HG03469 (cell line): ENCODE measurements at regions not wholly inside any gene's neighbourhood (a gene's known extent, or its start where the extent isn't known, plus 50 kb on each side); places are given as distances from the start of the nearest gene placed in this dataset.

Experiments
- ATAC-seq: cut with Tn5 transposase; IDR thresholded peaks from one replicate; pipeline ENCODE4 v1.9.1; 2021; ENCODE audit warnings: mild to moderate bottlenecking, moderate library complexity, moderate number of reproducible peaks; ENCODE audit not compliant: unreplicated experiment

DNA sequence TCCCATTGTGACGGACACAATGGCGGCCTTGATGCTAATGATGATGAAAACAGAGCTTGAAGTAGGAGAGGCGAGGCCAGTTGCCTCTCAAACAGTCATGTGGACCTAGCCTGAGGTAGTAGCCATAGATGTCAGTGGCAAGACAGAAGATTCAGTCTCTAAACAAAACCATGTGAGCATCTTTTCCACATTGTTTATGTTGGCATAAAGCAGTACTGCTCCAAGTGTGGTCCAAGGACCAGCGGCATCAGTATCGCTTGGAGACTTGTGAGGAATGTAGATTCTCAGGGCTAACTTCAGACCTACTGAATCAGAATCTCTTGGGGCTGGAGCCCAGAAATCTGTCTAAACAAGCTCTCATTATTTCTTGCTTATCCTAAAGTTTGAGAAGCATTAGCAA lies 312.8 kb upstream of the JAG1 start:
- ATAC-seq, result no peak

GRCh38 chr20:10987651-10988383 lies 314.0 kb upstream of the JAG1 start:
- no peak for ATAC-seq

- ATAC-seq, result no peak
Measured at GRCh38 chr20:10990625-10991382, 317.0 kb upstream of the JAG1 start.

DNA sequence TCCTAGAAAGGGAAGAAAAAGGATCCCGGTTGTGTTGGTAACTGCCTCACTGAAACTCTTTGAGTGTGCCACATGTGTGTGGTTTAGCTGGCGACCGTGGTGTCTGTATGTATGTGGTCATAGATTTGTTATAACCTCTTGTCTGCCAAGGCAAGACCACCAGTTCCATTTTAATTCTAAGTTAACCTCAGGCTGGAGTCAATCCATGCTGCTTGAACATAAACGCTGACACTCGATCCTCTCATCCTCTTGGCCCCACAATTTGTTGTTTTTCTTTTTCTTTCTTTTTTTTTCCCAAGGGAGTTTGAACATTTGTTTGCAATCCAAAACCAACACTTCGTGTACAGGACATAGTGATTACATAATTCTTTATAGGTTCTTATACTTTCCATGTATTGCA lies 318.9 kb upstream of the JAG1 start:
- no peak for ATAC-seq

DNA sequence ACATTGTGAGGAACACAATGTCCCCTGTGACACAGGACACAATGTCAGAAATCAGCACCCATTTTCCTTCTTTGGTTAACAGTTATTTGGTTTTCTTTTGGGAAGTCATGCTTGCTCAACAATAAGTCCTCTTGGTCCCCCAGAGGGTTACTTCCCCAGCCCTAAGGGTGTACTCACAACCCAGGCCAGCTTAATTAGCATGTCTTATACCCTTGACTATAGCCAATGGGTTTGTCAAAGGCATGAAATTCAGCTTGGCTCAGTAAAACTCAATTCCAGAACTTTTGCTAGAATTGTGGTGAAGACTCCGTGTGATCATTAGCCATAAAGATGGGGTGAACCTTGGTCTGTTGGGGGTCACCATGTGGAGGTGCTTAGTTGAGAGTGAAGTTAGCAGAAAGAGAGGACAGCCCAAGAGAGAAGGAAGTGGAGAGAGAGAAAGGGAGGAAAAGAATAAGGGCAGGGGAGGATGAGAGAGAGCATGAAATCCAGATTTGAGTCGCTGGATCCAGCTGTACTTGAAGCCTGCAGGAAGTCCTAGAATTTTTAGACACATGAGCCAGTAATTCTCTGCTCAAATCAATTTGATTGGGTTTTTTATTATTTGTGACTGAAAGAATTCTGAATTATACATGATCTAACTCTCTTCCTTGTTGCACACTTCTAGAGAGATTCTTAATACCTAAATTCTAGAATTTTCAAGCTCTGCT lies 321.3 kb upstream of the JAG1 start:
- ATAC-seq, result no peak

- no peak for ATAC-seq
Measured at GRCh38 chr20:10998476-10998875, 324.7 kb upstream of the JAG1 start.

- no peak for ATAC-seq
Measured at GRCh38 chr20:11000416-11000815, 326.6 kb upstream of the JAG1 start.

- no peak for ATAC-seq
Measured at GRCh38 chr20:11001302-11001701, 327.5 kb upstream of the JAG1 start.

DNA sequence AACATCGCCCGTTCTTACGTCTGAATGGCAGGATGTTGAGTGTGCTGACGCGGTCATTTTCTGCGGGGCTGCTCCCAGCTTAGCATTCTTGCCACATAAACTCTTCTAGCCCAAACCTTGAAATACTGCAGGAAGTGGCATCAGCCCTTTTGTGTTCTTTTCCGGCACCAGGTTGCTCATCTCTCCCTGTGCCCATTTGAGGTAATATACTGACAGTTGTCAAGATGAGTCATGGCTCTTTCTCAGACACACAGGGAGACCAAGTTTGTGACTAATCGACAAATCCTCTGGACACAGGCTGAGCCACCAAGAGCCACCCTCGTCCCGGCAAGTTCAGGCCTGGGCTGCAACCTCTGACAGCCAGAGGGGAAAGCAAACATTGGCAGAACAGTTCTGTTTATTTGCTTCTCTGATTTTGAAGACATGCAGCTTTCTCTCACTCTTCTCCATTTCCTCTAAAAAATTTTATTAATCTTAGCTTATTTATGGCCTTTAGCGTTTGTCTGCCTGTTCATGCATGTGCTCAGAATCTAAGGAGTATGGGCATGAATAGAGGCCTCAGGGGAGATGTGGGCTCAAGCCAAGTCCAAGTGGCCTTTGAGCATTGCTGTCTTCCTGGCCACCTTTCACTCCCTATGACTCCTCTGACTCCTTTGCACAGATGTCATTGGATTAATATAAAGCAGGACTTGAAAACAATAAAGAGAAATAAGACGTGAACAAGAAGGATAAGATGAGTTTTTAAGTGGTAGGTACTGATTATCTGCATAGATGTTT lies 328.2 kb upstream of the JAG1 start:
- ATAC-seq, result no peak

- no peak for ATAC-seq
Measured at GRCh38 chr20:11003341-11003740, 329.5 kb upstream of the JAG1 start.

GRCh38 chr20:11008444-11009033 lies 334.7 kb upstream of the JAG1 start:
- ATAC-seq, result no peak

GRCh38 chr20:11011653-11012052 lies 337.9 kb upstream of the JAG1 start:
- no peak for ATAC-seq

DNA sequence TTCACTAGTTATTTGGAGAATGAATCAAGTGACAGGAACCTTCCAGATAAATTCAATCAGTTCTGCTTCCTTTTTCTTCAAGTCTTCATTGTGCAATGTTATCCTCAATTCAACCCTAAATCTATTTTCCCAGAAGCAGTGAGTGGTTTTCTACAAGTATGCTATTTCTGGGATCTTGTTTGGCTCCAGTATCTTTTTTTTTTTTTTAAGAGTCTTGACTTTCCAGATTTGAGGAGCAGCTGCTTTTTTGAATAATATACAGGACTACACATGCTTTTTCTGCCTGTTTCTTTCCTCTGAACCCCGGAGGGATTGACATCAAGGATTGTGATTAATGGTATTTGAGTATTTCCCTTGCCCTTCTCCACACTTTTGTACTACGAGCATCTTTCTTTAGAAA lies 339.2 kb upstream of the JAG1 start:
- no peak for ATAC-seq

DNA sequence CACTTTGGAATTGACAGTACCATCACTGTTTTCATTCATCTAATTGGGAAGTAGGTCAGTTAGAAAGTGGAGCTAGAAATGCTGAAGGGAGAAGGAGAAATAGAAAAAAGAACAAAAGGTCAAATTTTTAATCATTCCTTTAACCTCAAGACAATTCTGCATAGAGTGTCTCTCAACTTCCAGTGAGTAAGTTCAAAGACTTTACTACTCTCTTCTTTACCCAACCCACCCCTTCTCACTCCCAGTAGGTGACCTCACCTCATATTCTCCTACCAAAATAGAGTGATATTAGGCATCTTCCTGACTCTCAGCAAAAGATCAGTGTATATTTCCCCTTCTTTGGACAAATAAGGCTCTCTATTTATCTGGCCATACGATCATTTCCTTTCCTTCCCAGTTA lies 340.0 kb upstream of the JAG1 start:
- ATAC-seq, result no peak

DNA sequence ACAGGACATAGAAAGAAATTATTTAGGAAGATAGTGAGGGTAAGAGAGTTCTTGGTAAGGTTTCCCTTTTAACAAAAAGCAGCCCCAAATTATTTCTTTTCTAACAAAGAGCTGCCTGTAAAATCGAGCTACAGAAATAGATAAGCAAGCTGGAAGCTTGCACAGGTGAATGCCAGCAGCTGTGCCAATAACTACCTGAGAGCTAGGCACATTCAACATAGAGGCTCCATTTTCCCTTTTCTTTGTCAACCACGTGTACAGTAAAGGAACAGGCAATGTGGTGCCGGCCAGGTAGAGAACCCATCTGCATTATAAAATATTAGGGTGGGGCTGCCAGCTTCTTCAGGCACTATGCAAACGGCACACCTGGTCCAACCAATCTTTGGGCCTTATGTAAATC lies 341.6 kb upstream of the JAG1 start:
- no peak for ATAC-seq

DNA sequence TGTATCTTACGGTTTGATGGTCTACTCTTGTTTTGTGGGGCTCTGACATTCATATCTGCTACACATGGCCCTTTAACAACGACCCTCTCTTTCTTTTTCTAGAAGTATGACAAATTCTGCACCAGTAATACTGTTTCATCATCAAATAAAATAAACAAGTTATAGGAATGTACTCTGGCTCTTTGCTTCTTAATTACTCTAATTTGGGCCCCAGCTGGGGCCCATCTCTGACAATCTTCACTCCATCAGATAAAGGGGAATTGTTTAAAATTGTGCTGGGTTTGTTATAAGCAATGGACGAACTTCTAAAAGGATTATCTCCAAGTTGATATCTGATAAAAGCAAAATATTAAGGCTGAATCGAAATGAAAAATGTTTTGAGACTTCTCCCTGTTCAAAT lies 343.6 kb upstream of the JAG1 start:
- ATAC-seq, result no peak

- no peak for ATAC-seq
Measured at GRCh38 chr20:11018668-11019170, 344.9 kb upstream of the JAG1 start.

DNA sequence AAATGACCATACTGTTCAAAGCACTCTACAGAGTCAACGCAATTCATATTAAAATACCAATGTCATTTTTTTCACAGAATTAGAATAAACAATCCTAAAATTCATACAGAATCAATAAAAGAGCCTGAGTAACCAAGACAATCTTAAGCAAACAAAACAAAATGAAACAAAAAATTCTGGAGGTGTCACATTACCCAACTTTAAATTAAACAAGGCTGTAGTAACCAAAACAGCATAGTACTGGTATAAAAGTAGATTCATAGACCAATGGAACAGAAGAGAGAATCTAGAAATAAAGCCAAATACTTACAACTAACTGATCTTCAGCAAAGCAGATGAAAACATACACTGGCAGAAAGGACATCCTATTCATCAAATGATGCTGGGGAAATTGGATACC lies 346.9 kb upstream of the JAG1 start:
- no peak for ATAC-seq

DNA sequence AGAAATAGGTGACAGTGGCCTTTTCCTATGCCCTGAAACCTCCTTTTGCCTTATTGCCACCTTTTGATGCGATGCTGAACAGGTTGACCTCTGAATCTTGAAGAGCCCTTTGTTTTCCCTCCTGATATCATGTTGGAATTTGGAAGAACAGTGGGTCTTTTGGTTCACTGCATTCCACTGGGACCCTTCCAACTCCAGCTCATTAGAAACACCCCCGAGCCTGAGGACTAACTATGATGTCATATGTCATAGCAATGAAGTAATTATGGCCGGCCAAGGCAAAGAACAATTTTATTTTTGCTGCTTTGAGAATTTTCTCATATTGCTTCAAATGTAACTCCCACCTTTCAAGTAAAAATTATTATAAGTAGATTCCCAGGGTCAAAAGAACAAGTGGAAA lies 353.4 kb upstream of the JAG1 start:
- no peak for ATAC-seq

DNA sequence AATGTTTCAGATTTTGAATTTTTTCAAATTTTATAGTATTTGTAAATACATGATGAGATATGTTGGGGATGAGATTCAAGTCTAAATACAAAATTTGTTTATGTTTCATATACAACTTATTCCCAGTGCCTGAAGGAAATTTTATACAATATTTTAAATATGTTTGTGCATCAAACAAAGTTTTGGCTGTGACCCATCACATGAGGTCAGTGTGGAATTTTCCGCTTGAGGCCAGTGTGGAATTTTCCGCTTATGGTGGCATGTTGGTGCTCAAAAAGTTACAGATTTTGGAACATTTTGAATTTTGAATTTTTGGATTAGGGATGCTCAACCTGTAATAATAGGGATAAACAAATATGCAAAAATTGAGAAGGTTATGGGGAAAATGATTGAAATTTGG lies 356.6 kb upstream of the JAG1 start:
- ATAC-seq, result no peak

- no peak for ATAC-seq
Measured at GRCh38 chr20:11031300-11031699, 357.5 kb upstream of the JAG1 start.
